ENCODE measurements at regions not wholly inside any gene's neighbourhood (a gene's known extent, or its start where the extent isn't known, plus 50 kb on each side); places are given as distances from the start of the nearest gene placed in this dataset.

DNA sequence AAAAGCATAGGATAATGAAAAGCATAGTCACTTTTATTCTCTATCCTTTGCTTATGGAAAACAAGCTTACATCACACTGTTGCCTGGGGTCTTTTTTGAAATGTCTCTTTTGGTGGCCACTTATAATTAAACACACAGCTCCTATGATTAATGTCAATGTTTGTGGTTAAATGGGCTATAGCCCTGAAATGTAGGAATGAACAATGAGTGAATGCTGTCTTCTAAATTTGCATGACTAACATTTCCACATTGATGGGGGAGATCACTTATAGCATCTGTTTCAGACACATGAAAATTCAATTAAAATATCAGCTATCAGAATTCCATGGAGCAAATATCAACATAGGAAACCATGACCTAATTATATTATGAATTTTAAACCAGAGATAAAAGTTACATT lies 171.4 kb upstream of the FAT3 start:
- POLR2A ChIA-PET, result no interaction called here
- H3K36me3 ChIP-seq (replicated peaks in 1 of 2; ENCODE audit: control insufficient read depth in 1 of 2, insufficient read depth in 2 of 2, low read length in 1 of 2), result no peaks in the 10 kb centered on the region
- no peaks in the 10 kb centered on the region for H4K20me1 ChIP-seq (ENCODE audit: insufficient read depth)
- no peak overlapping the region for H3K4me2 ChIP-seq
- no peaks in the 10 kb centered on the region for H3F3A ChIP-seq (replicated peaks; ENCODE audit: insufficient read depth)
- CTCF ChIA-PET, result interaction anchor here (1.2 kb wide), 1 partner anchor 833 kb away, joined by 3 read pairs; no protein-coding TSS in a partner anchor
- no peak for DNase-seq
- H3K9ac ChIP-seq, result no peak overlapping the region
- peaks cover 0 to 9% of the 10 kb centered on the region in 2 experiments; a peak in 1 of 4 replicates for H3K4me1 ChIP-seq (ENCODE audit: control insufficient read depth in 1 of 2, insufficient read depth in 2 of 2, low read depth in 1 of 2, low read length in 1 of 2)
- H3K79me2 ChIP-seq (ENCODE audit: insufficient read depth), result no peaks in the 10 kb centered on the region
- no peaks in the 10 kb centered on the region for H3K27me3 ChIP-seq (ENCODE audit: insufficient read depth)
- no peak overlapping the region for H2AFZ ChIP-seq (ENCODE audit: low read depth)
- no peaks in the 10 kb centered on the region for H3K9me3 ChIP-seq
- H3K4me3 ChIP-seq (ENCODE audit: low read depth in 2 of 2, low read length in 1 of 2), result no peak overlapping the region
- no peaks in the 10 kb centered on the region for H3K9me2 ChIP-seq
- no peak overlapping the region for H3K27ac ChIP-seq (ENCODE audit: low read depth in 2 of 2, low read length in 1 of 2)
- TF ChIP-seq YY1 (IDR thresholded peaks at IDR 0.05; ENCODE audit: low read depth) (no peak), RAD21 (IDR thresholded peaks at IDR 0.05; ENCODE audit: low read length) (no peak), MAX (IDR thresholded peaks at IDR 0.05; ENCODE audit: low read depth) (no peak)

- H2AFZ ChIP-seq (ENCODE audit: low read depth), result no peak overlapping the region
- ChIA-PET POLR2A (no interaction called here), CTCF (no interaction called here)
- no peaks in the 10 kb centered on the region for H3K9me2 ChIP-seq
- no peaks in the 10 kb centered on the region for H4K20me1 ChIP-seq (ENCODE audit: insufficient read depth)
- H3K4me1 ChIP-seq (ENCODE audit: control insufficient read depth in 1 of 2, insufficient read depth in 2 of 2, low read depth in 1 of 2, low read length in 1 of 2), result no peaks in the 10 kb centered on the region; a peak in 1 of 4 replicates
- TF ChIP-seq YY1 (IDR thresholded peaks at IDR 0.05; ENCODE audit: low read depth) (no peak), JUND (IDR thresholded peaks at IDR 0.05) (no peak)
- H3K4me3 ChIP-seq (ENCODE audit: low read depth in 2 of 2, low read length in 1 of 2), result no peak overlapping the region
- no peaks in the 10 kb centered on the region for H3K79me2 ChIP-seq (ENCODE audit: insufficient read depth)
- H3K4me2 ChIP-seq, result no peak overlapping the region
- WGBS (ENCODE audit: low lambda C conversion rate), result 69% methylated on average over 2 of the region's 2 CpGs
- no peak overlapping the region for H3K27ac ChIP-seq (ENCODE audit: low read depth in 2 of 2, low read length in 1 of 2)
- no peak overlapping the region for H3K9ac ChIP-seq
- DNase-seq, result no peak
- H3F3A ChIP-seq (replicated peaks; ENCODE audit: insufficient read depth), result peaks cover 4% of the 10 kb centered on the region
- no peaks in the 10 kb centered on the region for H3K27me3 ChIP-seq (ENCODE audit: insufficient read depth)
- H3K9me3 ChIP-seq, result no peaks in the 10 kb centered on the region
- no peaks in the 10 kb centered on the region for H3K36me3 ChIP-seq (replicated peaks in 1 of 2; ENCODE audit: control insufficient read depth in 1 of 2, insufficient read depth in 2 of 2, low read length in 1 of 2)
Measured at GRCh38 chr11:92050305-92050704, 174.3 kb upstream of the FAT3 start.

- Histone ChIP-seq H3K27ac (ENCODE audit: low read depth in 2 of 2, low read length in 1 of 2) (no peak overlapping the region), H3K4me2 (no peak overlapping the region), H3K4me3 (ENCODE audit: low read depth in 2 of 2, low read length in 1 of 2) (no peak overlapping the region), H4K20me1 (ENCODE audit: insufficient read depth) (no peaks in the 10 kb centered on the region), H3K27me3 (ENCODE audit: insufficient read depth) (no peaks in the 10 kb centered on the region), H3K9me2 (no peaks in the 10 kb centered on the region), H3K9ac (no peak overlapping the region), H2AFZ (ENCODE audit: low read depth) (no peak overlapping the region), H3F3A (replicated peaks; ENCODE audit: insufficient read depth) (peaks cover 7% of the 10 kb centered on the region), H3K36me3 (replicated peaks in 1 of 2; ENCODE audit: control insufficient read depth in 1 of 2, insufficient read depth in 2 of 2, low read length in 1 of 2) (no peaks in the 10 kb centered on the region), H3K79me2 (ENCODE audit: insufficient read depth) (no peaks in the 10 kb centered on the region), H3K4me1 (ENCODE audit: control insufficient read depth in 1 of 2, insufficient read depth in 2 of 2, low read depth in 1 of 2, low read length in 1 of 2) (no peaks in the 10 kb centered on the region; a peak in 1 of 4 replicates), H3K9me3 (no peaks in the 10 kb centered on the region)
- 6% methylated on average over 1 of the region's 1 CpG for WGBS (ENCODE audit: low lambda C conversion rate)
- ChIA-PET POLR2A (no interaction called here), CTCF (no interaction called here)
- no peak for DNase-seq
- TF ChIP-seq SIN3A (IDR thresholded peaks at IDR 0.05; ENCODE audit: borderline replicate concordance, low read depth, low read length) (no peak), PBX3 (IDR thresholded peaks at IDR 0.05) (peak; percentile 48), EP300 (IDR thresholded peaks at IDR 0.05; ENCODE audit: borderline replicate concordance in 1 of 2, low read depth in 1 of 2, low read length in 1 of 2) (no peak)
Measured at GRCh38 chr11:92048415-92048814, 176.2 kb upstream of the FAT3 start.

Data from SK-N-SH (cell line).